Astrocyte of the cerebellum (primary cell): ENCODE measurements at regions not wholly inside any gene's neighbourhood (a gene's known extent, or its start where the extent isn't known, plus 50 kb on each side); places are given as distances from the start of the nearest gene placed in this dataset.

Source experiments
- DNase-seq: peaks from one replicate; pipeline ENCODE4 v3.0.0-alpha.2; 2011; ENCODE audit warnings: low read depth
- H3K4me3 ChIP-seq: 2 replicates; pipeline ENCODE4 v1.5.1; 2011; ENCODE audit warnings: mild to moderate bottlenecking, low read depth, low read length, moderate library complexity
- CTCF ChIP-seq: IDR thresholded peaks from 2 replicates; pipeline ENCODE4 v1.5.1; 2012; ENCODE audit warnings: low read length, low read depth, moderate library complexity, mild to moderate bottlenecking; ENCODE audit errors: missing control alignments
- in situ Hi-C: cut with HindIII; loops from 2 replicates; pipeline ENCODE4 v1.10.0; 2017; ENCODE audit warnings: low sequenced_read_pairs

DNA sequence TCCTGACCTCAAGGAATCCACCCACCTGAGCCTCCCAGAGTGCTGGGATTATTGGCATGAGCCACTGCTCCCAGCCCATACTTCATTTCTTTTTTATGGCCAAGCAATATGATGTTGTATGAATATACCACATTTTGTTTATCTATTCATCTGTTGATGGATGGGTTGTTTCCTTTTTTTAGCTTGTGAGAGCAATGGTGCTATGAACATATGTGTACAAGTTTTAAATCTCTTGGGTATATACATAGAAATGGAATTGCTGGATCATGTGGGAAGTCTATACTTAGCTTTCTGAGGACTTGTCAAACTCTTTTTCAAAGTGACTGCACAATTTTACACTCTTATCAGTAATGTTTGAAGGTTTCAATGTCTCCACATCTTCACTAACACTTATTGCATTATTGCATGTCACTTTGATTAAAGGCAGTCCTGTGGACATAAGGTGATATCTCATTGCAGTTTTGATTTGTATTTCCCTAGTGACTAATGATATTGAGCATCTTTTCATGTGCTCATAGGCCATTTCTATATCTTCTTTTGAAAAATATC, 167.1 kb upstream of the SPHKAP start:
- no peak for TF ChIP-seq CTCF
- no peak overlapping the region for H3K4me3 ChIP-seq
- in situ Hi-C loops = no loop called here
- no peak for DNase-seq

- H3K4me3 ChIP-seq = no peak overlapping the region
- TF ChIP-seq CTCF = no peak
- DNase-seq = no peak
- in situ Hi-C loops = no loop called here
Observed at GRCh38 chr2:228344531-228344930, 163.0 kb upstream of the SPHKAP start.

- in situ Hi-C loops = no loop called here
- no peak for DNase-seq
Observed at GRCh38 chr2:228339525-228339924, 158.0 kb upstream of the SPHKAP start.

GRCh38 chr2:228334180-228334579, 152.7 kb upstream of the SPHKAP start:
- in situ Hi-C loops = no loop called here
- no peak overlapping the region for H3K4me3 ChIP-seq
- no peak for DNase-seq
- TF ChIP-seq CTCF = no peak

More at GRCh38 chr2:228339525-228339924, 158.0 kb upstream of the SPHKAP start:
- H3K4me3 ChIP-seq = no peak overlapping the region
- no peak for TF ChIP-seq CTCF

DNA sequence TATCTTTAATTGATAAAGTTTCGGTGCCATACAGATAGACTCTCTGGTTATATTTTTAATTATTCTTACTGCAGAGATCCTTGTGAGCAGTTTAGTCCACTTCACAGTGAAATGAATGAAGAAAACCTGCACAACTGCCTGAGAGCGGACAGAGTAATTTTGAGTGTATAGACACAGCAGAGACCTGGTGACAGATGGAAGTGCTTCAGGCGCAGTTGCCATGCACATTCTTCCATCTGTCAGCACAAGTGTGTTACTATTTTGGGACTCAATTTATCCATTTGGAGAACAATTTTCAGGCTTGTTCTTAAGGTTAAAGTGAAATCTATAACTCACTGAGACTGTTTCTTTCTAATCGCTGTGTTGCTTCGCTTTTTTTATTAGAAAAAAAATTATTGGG, 147.8 kb upstream of the SPHKAP start:
- no peak for DNase-seq
- in situ Hi-C loops = no loop called here
- H3K4me3 ChIP-seq = no peak overlapping the region
- TF ChIP-seq CTCF = no peak

DNA sequence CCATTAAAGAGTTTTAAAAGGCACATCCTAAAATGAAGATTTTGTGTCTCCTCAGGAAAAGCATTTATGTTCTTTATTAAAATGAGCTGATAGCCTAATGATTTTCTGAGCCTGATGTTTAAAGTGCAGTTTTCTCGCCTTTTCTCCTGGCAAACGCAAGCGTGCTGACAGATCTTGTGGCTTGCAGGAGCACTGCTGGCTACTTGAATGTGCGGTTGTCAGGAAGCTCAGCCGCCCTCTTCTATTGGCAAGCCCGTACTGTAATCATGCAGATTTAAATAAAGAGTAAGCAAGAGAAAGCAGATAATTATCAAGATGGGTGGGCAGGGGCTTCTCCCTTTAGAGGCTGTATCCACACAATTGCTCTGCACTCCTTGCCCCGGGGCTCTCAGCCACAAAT, 139.5 kb upstream of the SPHKAP start:
- in situ Hi-C loops = no loop called here
- TF ChIP-seq CTCF = no peak
- DNase-seq = no peak
- no peak overlapping the region for H3K4me3 ChIP-seq

GRCh38 chr2:228318218-228318617, 136.7 kb upstream of the SPHKAP start:
- in situ Hi-C loops = no loop called here
- H3K4me3 ChIP-seq = no peak overlapping the region
- no peak for DNase-seq
- peak; percentile 39 for TF ChIP-seq CTCF
